H1 (cell line): ENCODE measurements at regions not wholly inside any gene's neighbourhood (a gene's known extent, or its start where the extent isn't known, plus 50 kb on each side); places are given as distances from the start of the nearest gene placed in this dataset.

Experiments used
- EP300 ChIP-seq, 2 experiments: IDR thresholded peaks; 1 replicate in 1 of 2; 2 replicates in 1 of 2; pipeline ENCODE4 v1.6.1; 2011 to 2012; ENCODE audit warnings: low read depth in 2 of 2, low read length in 2 of 2, mild to moderate bottlenecking in 2 of 2, borderline replicate concordance in 1 of 2, inconsistent platforms in 1 of 2, moderate library complexity in 1 of 2
- NRF1 ChIP-seq: IDR thresholded peaks from 2 replicates; pipeline ENCODE4 v1.6.1; 2011; ENCODE audit warnings: mild to moderate bottlenecking, low read depth, low read length, improper control_type of control experiment
- POLR2AphosphoS5 ChIP-seq: IDR thresholded peaks from 2 replicates; pipeline ENCODE4 v1.6.1; 2011; ENCODE audit warnings: low read depth, low read length
- TF ChIP-seq, protein P1 (sequence below), 3 experiments: IDR thresholded peaks; 1 replicate in 2 of 3; 2 replicates in 1 of 3; pipeline versions ENCODE4 v1.5.1 to v1.6.1; 2011; ENCODE audit warnings: low read length in 3 of 3, mild to moderate bottlenecking in 3 of 3, inconsistent platforms in 2 of 3, low read depth in 1 of 3, moderate library complexity in 1 of 3; ENCODE audit not compliant: insufficient read depth in 1 of 3; ENCODE audit errors: control extremely low read depth in 1 of 3

DNA sequence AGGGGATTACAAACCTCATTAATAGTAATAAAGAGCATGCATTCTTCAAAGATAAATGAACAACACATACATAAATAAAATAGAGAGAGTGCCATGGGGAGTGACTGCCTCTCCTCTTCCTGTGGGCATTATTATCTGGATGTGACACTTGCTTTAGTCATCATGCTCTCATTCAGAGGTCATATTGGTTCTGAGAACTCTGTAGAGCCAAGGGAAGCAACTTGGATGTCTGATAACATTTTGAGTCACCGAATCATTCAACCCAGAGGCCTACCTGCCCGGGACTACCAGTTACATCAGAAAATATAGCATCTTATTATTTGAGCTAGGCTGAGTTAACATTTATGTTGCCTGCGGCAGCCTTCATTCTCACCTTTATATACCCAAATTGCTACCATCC is 489.5 kb downstream of the STIM2 start:
- TF ChIP-seq EP300 (IDR thresholded peaks at IDR 0.05; ENCODE audit: borderline replicate concordance in 1 of 2, low read depth in 2 of 2, low read length in 2 of 2) (no peak), POLR2AphosphoS5 (no peak), NRF1 (no peak)
- TF ChIP-seq, protein P1, sequence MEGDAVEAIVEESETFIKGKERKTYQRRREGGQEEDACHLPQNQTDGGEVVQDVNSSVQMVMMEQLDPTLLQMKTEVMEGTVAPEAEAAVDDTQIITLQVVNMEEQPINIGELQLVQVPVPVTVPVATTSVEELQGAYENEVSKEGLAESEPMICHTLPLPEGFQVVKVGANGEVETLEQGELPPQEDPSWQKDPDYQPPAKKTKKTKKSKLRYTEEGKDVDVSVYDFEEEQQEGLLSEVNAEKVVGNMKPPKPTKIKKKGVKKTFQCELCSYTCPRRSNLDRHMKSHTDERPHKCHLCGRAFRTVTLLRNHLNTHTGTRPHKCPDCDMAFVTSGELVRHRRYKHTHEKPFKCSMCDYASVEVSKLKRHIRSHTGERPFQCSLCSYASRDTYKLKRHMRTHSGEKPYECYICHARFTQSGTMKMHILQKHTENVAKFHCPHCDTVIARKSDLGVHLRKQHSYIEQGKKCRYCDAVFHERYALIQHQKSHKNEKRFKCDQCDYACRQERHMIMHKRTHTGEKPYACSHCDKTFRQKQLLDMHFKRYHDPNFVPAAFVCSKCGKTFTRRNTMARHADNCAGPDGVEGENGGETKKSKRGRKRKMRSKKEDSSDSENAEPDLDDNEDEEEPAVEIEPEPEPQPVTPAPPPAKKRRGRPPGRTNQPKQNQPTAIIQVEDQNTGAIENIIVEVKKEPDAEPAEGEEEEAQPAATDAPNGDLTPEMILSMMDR (IDR thresholded peaks at IDR 0.05; ENCODE audit: control extremely low read depth in 1 of 3, insufficient read depth in 1 of 3, low read depth in 1 of 3, low read length in 3 of 3), result no peak
